ENCODE measurements at regions not wholly inside any gene's neighbourhood (a gene's known extent, or its start where the extent isn't known, plus 50 kb on each side); places are given as distances from the start of the nearest gene placed in this dataset.
A peak's percentile ranks its signal among the peaks of the same experiment; 100 is the strongest.
"Not testable (repeated sequence)": the region's sequence is repeated elsewhere in the genome, so short reads cannot be mapped to it uniquely, and the experiment has no call there.

DNA sequence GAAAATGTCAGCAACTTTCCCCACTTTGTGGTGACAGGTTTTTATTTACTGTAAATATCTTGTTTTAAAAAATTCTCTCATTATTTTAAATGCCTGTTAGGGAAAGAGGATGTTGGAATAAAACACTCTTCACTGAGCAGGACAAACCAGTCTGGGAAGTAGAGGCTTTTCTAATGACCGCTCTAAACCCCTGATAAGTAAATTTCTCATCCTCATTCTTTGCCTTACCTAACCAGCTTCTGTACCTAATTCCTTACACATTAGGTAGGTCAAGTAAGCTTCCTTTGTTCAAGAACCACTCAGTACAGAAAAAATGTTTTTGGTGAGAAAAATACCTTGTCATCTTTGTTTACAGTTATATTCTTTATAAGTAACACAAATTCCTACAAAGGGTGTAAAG lies 143.6 kb downstream of the GPR85 start:
- no peak for DNase-seq (ENCODE audit: low read depth)
- TF ChIP-seq, protein P1, sequence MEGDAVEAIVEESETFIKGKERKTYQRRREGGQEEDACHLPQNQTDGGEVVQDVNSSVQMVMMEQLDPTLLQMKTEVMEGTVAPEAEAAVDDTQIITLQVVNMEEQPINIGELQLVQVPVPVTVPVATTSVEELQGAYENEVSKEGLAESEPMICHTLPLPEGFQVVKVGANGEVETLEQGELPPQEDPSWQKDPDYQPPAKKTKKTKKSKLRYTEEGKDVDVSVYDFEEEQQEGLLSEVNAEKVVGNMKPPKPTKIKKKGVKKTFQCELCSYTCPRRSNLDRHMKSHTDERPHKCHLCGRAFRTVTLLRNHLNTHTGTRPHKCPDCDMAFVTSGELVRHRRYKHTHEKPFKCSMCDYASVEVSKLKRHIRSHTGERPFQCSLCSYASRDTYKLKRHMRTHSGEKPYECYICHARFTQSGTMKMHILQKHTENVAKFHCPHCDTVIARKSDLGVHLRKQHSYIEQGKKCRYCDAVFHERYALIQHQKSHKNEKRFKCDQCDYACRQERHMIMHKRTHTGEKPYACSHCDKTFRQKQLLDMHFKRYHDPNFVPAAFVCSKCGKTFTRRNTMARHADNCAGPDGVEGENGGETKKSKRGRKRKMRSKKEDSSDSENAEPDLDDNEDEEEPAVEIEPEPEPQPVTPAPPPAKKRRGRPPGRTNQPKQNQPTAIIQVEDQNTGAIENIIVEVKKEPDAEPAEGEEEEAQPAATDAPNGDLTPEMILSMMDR (IDR thresholded peaks at IDR 0.05; ENCODE audit: low read depth, low read length, missing control alignments): no peak
- H3K4me3 ChIP-seq (ENCODE audit: low read depth, low read length): no peak overlapping the region

DNA sequence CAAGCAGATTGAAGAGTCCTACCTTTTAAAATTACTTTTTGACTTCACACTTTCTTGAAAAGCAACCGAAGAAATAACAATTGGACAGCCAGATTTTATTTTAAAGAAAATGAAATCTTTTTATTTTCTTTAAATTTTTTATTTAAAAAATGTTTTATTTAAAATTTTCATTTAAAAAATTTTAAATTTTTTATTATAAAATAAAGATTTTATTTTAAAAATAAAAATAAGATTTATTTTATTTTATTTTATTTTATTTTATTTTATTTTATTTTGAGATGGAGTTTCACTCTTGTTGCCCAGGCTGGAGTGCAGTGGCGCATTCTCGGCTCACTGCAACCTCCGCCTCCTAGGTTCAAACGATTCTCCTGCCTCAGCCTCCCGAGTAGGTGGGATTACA lies 144.5 kb downstream of the GPR85 start:
- DNase-seq (ENCODE audit: low read depth): not testable (repeated sequence)

GRCh38 chr7:112940314-112940732 lies 146.3 kb downstream of the GPR85 start:
- no peak for DNase-seq (ENCODE audit: low read depth)
- H3K4me3 ChIP-seq (ENCODE audit: low read depth, low read length): peak overlapping the region; percentile 87
- TF ChIP-seq, protein P1 (IDR thresholded peaks at IDR 0.05; ENCODE audit: low read depth, low read length, missing control alignments): no peak

More for the DNA sequence above, 144.5 kb downstream of the GPR85 start:
- not testable (repeated sequence) for H3K4me3 ChIP-seq (ENCODE audit: low read depth, low read length)

GRCh38 chr7:112939574-112940313 lies 146.9 kb downstream of the GPR85 start:
- TF ChIP-seq, protein P1 (IDR thresholded peaks at IDR 0.05; ENCODE audit: low read depth, low read length, missing control alignments): no peak
- H3K4me3 ChIP-seq (ENCODE audit: low read depth, low read length): peak overlapping the region; percentile 87
- DNase-seq (ENCODE audit: low read depth): peak; percentile 97

DNA sequence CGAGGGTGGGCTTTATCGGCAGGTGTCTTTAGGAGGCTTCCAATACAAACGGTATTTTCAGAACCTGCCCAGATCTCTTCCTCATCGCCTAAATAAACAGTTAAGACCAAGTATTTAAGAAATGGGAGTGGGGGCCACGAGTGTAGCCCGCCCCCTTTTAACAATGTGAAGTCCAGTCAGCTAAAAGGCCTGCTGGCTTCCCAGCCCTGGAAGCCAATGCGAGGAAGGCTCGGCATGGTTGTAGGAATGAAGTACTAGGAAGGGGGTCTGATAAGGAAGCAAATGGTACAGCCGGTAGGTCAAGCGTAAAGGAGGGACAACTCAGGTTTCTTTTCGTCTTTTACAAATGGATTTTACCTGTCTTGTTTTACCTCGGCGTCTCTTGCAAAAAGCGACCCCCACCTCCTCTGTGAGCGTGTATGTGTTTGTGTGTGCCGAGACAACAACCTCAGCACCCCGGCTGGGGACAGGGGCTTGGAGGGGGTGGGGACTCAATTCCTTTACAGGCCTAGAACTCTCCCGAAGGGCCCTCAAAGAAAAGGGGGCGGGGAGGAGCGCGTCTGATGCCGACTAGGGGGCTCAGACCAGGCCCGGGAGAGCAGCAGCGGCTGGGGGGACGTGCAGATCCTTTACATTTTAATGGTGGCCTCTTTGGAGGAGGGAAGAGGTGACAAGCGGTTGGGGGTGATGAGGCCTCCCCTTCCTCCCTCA lies 147.6 kb downstream of the GPR85 start:
- no peak for DNase-seq (ENCODE audit: low read depth)
- H3K4me3 ChIP-seq (ENCODE audit: low read depth, low read length): peak overlapping the region; percentile 87
- TF ChIP-seq, protein P1 (IDR thresholded peaks at IDR 0.05; ENCODE audit: low read depth, low read length, missing control alignments): no peak

- DNase-seq (ENCODE audit: low read depth): no peak
- H3K4me3 ChIP-seq (ENCODE audit: low read depth, low read length): no peak overlapping the region; the same call in 1 of the 2 replicates
- TF ChIP-seq, protein P1 (IDR thresholded peaks at IDR 0.05; ENCODE audit: low read depth, low read length, missing control alignments): no peak
These were observed 147.6 kb upstream of the TMEM168 start for GRCh38 chr7:112937651-112938415.

- H3K4me3 ChIP-seq (ENCODE audit: low read depth, low read length): no peak overlapping the region
- no peak for DNase-seq (ENCODE audit: low read depth)
- TF ChIP-seq, protein P1 (IDR thresholded peaks at IDR 0.05; ENCODE audit: low read depth, low read length, missing control alignments): no peak
These were observed 143.4 kb upstream of the TMEM168 start for GRCh38 chr7:112933598-112933997.

Measured in GM12864 (cell line).